Activated CD4-positive, alpha-beta T cell treated with anti-CD3 and anti-CD28 coated beads, Interleukin-2, amount 50 U/mL, for 24 hours (primary cell): ENCODE measurements at regions not wholly inside any gene's neighbourhood (a gene's known extent, or its start where the extent isn't known, plus 50 kb on each side); places are given as distances from the start of the nearest gene placed in this dataset.
"Not testable (repeated sequence)": the region's sequence is repeated elsewhere in the genome, so short reads cannot be mapped to it uniquely, and the experiment has no call there.

Source experiments
- DNase-seq, 2 donors: peaks; one replicate each; pipeline ENCODE4 v3.0.0-alpha.2; 2020; ENCODE audit warnings: low read depth in 1 of 2, low spot score in 1 of 2

DNA sequence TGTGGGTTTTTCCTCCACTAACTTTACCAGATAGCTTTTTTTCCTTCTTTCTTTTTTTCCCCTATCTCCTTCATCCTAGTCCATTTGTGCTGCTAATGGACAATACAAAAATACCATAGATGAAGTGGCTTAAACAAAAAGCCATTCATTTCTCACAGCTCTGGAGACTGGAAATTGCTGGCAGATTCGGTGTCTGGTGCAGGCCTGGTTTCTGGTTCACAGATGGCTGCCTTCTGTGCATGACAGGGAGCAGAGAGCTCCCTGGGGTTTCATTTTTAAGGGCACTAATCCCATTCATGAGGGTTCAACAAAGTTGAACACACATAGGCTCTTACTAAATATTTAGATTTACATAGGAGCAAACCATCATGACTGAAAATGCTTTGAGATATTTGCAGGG lies 467.4 kb downstream of the TYW1 start:
- DNase-seq, result no peak

GRCh38 chr7:67466109-67466508 lies 469.5 kb downstream of the TYW1 start:
- no peak for DNase-seq

- DNase-seq, result no peak
Measured at GRCh38 chr7:67470256-67470751, 473.7 kb downstream of the TYW1 start.

DNA sequence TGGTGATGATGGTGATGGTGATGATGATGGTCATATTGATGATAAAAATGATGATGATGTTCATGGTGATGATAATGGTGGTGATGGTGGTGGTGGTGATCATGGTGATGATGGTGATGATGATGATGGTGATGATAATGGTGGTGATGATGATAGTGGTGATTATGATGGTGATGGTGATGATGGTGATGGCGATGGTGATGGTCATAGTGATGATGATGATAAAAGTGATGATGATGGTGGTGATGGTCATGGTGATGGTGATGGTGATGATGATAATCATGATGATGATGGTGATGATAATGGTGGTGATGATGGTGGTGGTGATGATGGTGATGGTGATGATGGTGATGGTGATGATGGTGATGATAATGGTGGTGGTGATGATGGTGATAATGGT lies 478.7 kb downstream of the TYW1 start:
- no peak for DNase-seq

- no peak for DNase-seq
Measured at GRCh38 chr7:67478066-67478465, 481.4 kb downstream of the TYW1 start.

GRCh38 chr7:67484244-67484751 lies 487.7 kb downstream of the TYW1 start:
- DNase-seq, result no peak

DNA sequence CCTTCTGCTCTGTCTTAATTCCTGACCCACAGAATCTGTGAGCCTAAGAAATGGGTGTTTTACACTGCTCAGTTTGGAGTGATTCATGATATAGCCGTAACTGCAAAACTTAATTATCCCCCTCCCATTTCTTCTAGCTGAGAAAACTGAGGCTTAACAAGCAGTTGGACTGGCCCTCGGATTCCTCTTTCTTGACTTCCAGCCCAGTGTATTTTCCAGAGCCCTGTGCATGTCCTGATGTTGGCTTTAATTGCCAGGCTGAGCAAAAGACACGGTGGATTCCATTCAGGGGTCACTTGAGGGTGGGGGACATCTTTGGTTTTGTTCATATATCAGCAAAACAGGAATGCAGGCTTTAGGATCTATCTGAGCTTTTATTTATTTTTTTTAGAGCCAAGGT lies 489.8 kb downstream of the TYW1 start:
- no peak for DNase-seq

DNA sequence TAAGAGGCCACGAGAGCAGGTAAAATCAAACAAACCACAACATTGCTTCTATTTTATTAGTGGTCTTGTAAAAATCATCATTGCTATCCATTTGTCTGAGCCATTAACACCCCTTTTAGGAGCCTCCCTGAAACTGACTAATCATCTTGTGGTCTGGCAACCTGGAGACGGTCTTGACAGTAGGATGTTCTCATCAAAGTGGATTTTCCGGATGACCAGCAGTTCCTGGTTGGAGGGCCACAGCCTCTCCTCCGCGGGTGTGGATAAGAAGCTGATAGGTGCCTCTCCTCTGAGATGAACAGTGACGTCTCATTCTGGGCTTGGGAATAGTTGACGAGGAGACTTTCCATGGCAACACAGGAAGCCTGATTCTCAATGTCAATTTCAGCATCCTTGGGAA lies 490.7 kb downstream of the TYW1 start:
- no peak for DNase-seq

DNA sequence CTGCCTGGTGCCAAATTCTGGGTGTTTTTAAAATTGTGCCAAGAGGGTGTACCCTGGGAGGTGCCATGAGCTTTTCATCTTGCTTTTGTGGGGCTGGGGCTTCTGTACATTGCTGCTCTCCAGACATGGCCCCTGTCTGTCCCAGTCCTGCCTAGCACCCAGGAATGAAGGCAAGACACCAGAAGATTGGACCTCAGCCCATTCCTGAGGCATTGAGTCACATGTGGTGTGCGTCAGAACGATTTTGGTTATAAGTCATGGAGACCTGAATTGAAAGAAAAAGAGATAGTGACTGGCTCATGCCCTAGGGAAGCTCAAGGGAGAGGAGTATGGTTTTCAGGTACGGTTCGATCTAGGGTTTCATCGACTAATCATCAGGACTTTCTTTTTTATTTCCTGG lies 493.2 kb downstream of the TYW1 start:
- DNase-seq, result no peak

DNA sequence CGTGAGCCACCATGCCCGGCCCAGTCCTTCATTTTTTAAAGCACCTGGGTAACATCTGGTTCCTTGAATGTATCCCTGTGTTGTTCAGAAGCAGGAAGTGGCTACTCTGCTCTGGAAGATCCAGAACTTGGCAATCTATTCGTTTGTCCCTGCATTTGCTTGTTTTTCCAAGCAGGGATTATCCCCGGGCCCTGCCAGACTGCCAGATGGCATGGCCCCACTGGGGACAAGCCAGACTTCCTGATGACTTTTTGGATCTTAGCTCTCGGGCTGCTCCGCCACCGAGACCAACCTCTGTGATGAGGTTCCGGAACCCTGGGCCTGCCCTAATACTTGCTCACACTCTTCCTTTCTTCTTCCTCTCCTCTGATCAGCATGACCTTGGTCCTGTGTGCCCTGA lies 496.7 kb downstream of the TYW1 start:
- DNase-seq, result no peak

GRCh38 chr7:67496589-67496988 lies 500.0 kb downstream of the TYW1 start:
- DNase-seq, result no peak

DNA sequence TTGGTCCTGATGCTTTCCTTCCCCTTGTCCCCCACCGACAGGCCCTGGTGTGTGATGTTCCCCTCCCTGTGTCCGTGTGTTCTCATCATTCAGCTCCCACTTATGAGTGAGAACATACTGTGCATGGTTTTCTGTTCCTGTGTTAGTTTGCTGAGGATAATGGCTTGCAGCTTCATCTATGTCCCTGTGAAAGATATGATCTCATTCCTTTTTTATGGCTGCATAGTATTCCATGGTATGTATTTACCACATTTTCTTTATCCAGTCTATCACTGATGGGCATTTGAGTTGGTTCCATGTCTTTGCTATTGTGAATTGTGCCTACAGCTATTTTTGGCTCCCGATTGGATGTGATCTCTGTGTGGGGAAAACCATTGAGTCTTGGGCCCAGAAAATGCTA lies 501.3 kb downstream of the TYW1 start:
- DNase-seq, result not testable (repeated sequence)

- DNase-seq, result no peak
Measured at GRCh38 chr7:67502929-67503328, 506.3 kb downstream of the TYW1 start.

DNA sequence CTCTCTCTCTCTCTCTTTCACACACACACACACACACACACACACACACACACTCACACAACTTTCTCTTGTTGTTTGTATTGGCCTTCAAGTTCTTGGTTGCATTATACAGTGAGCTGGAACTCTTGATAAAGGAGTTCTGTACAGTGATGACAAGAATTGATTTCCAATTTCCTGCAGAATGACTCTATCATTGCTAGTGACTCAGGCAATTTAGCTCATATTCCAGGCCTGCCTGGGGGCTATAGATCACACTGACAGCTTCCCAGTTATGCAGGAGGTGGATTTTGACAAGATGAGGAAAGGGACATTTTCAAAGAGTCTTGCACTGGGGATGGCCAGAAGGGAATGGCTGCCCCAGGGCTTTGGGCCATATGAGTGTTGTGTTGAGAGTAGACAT lies 508.8 kb downstream of the TYW1 start:
- DNase-seq, result no peak

GRCh38 chr7:67512481-67512880 lies 515.8 kb downstream of the TYW1 start:
- DNase-seq, result no peak

- no peak for DNase-seq
Measured at GRCh38 chr7:67518580-67518979, 521.9 kb downstream of the TYW1 start.

DNA sequence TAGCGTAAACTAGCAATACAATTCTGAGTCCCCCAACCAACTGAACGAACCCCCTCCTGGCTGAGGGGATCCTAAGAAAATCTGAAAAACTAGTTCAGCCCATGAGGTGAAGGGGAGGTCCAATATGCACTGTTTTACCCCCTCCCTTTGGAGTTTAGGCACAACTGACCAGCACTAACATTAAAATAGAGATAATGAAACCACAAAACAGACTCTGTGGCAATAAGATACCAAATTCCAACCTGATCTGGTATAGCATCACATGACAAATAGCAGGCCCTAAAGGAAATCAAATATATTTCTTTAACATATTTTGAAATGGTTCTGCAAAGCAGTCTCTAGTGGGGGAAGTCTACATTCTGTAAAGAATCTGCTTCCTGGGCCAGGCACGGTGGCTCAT lies 522.5 kb downstream of the TYW1 start:
- no peak for DNase-seq

DNA sequence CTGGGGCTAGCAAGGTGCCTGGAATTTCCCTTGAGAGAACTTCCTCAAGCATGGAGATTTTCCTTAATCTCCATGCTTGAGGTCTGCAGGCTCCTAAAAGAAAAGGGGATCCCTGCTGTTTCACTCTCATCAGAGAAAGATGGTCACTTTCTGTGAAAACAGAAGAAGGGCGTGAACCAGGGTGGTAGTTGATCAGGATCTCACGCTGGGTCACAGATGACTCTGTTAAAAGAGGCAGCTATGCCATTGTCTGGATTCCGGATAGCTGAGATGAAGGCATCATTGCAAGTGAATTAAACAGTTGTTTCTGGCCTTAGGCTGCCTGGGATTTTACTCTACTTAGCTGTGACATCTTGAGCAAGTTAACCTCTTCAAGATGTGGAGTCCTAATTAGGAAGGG lies 525.9 kb downstream of the TYW1 start:
- DNase-seq, result no peak

- no peak for DNase-seq
Measured at GRCh38 chr7:67523713-67524112, 527.1 kb downstream of the TYW1 start.

DNA sequence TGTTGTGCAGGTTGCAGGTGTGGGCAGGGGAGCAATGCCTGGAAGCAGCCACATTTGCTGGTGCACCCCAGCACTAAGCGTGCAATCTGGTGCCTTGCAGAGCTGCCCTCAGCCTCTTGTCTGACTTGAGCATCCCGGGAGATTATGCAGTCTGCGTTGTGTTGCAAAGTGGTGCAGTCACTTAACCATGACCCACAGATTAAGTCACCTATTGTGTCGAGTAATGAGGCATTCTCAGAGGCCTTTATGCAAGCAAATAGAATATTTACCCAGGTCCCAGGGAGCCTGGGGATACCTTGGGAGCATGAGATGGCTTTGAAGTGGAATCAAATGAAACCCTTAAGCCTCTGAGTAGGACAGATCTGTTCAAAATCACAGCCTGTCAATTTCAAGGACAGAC lies 529.0 kb downstream of the TYW1 start:
- DNase-seq, result no peak

- DNase-seq, result no peak
Measured at GRCh38 chr7:67535241-67535989, 538.8 kb downstream of the TYW1 start.

DNA sequence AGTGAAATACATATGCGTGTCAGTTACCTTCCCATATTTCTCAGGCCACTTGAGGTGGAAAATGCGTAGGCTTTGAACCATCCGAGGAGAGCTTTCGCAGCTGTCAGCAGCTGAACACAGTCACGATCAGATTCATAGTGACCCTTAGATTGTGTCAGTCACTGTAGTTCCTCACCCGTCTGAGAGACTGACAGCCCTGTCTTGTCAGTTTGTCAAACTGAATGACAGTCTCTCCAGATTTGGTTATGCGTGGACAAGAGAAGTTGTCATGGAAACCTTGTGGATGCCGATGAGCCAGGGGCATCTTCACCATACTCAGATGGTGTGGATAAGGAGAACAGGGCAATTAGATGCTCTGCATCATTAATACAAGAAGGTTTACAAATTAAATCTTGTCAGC lies 546.3 kb downstream of the TYW1 start:
- no peak for DNase-seq
